HepG2 (cell line): ENCODE measurements at regions not wholly inside any gene's neighbourhood (a gene's known extent, or its start where the extent isn't known, plus 50 kb on each side); places are given as distances from the start of the nearest gene placed in this dataset.

ENCODE experiments used
- ATAC-seq: fragments of 200-7000 bp; cut with Tn5 transposase; 3 replicates; pipeline ENCODE4 v1.9.1; 2020; ENCODE audit warnings: mild to moderate bottlenecking, moderate library complexity
- BruUV-seq: library from RNA; stranded (reverse); fragments of 400-500 nt; replicated peaks from 2 replicates; lab custom pipeline; 2021; lab: Mats Ljungman, UMichigan
- CTCF ChIA-PET: fragments of 300-600 bp; formaldehyde crosslinking; extraction: SDS; loops from one replicate; lab custom pipeline; 2021; ENCODE audit warnings: low total read pairs, inconsistent platforms, low intra/inter-chr PET ratio; lab: Yijun Ruan, JAX
- POLR2A ChIA-PET: fragments of 350-600 bp; sonication (Branson Sonifier 250); formaldehyde crosslinking; loops from one replicate; lab custom pipeline; 2020; ENCODE audit warnings: antibody characterized with exemption, inconsistent platforms; lab: Yijun Ruan, JAX
- DNase-seq: peaks from one replicate; pipeline ENCODE4 v3.0.0-alpha.2; 2015; ENCODE audit warnings: low spot score
- FAIRE-seq: peaks from 3 replicates; lab custom pipeline; 2011; peaks lifted over from hg19 to GRCh38; lab: Jason Lieb, UNC
- H2AFZ ChIP-seq: one replicate; pipeline ENCODE4 v1.6.1; 2011; ENCODE audit warnings: low read length, inconsistent platforms
- H3K27ac ChIP-seq: fragments of 300-600 bp; 3 replicates; pipeline ENCODE4 v1.8.0; 2011; ENCODE audit warnings: mixed run types, mild to moderate bottlenecking, mixed read lengths, low read length, inconsistent platforms; ENCODE audit not compliant: insufficient read depth; ENCODE audit errors: extremely low read length
- H3K27me3 ChIP-seq, 2 experiments: fragments of 200-600 bp in 1 of 2; 2 replicates in 1 of 2; 3 replicates in 1 of 2; pipeline versions ENCODE4 v1.6.0 to v1.8.0; 2011; ENCODE audit warnings: low read length in 2 of 2, mild to moderate bottlenecking in 2 of 2, moderate library complexity in 2 of 2, inconsistent platforms in 1 of 2; ENCODE audit not compliant: insufficient read depth in 2 of 2, control insufficient read depth in 1 of 2
- H3K36me3 ChIP-seq, 2 experiments: fragments of 200-600 bp in 1 of 2; replicated peaks in 1 of 2; 2 replicates in 1 of 2; 3 replicates in 1 of 2; pipeline versions ENCODE4 v1.5.1 to v1.8.0; 2011; ENCODE audit warnings: low read length in 2 of 2, inconsistent platforms in 1 of 2; ENCODE audit not compliant: insufficient read depth in 2 of 2, control insufficient read depth in 1 of 2
- H3K4me1 ChIP-seq: 2 replicates; pipeline ENCODE4 v1.5.1; 2012; ENCODE audit warnings: low read length, inconsistent platforms; ENCODE audit not compliant: insufficient read depth
- H3K4me2 ChIP-seq: 2 replicates; pipeline ENCODE4 v1.6.0; 2011; ENCODE audit warnings: low read depth, low read length, inconsistent platforms
- H3K4me3 ChIP-seq, 3 experiments: fragments of 200-600 bp in 1 of 3; sonication (generic), shearing (Covaris generic) in 1 of 3; replicated peaks in 1 of 3; 2 replicates each; pipeline ENCODE4 v1.5.1; 2011 to 2016; ENCODE audit warnings: low read length in 3 of 3, inconsistent platforms in 2 of 3, low read depth in 2 of 3, mild to moderate bottlenecking in 2 of 3, control low read depth in 1 of 3, mixed read lengths in 1 of 3; ENCODE audit not compliant: insufficient read depth in 1 of 3
- H3K79me2 ChIP-seq: one replicate; pipeline ENCODE4 v1.6.1; 2011; ENCODE audit warnings: low read length, inconsistent platforms; ENCODE audit not compliant: insufficient read depth
- H3K9ac ChIP-seq: 2 replicates; pipeline ENCODE4 v1.6.0; 2011; ENCODE audit warnings: mild to moderate bottlenecking, low read depth, low read length, inconsistent platforms; ENCODE audit not compliant: insufficient read depth
- H3K9me3 ChIP-seq: 2 replicates; pipeline ENCODE4 v1.5.1; 2012; ENCODE audit warnings: mild to moderate bottlenecking, low read length
- H4K20me1 ChIP-seq: 2 replicates; pipeline ENCODE4 v1.6.0; 2011; ENCODE audit warnings: inconsistent platforms, mild to moderate bottlenecking, low read length, moderate library complexity; ENCODE audit not compliant: insufficient read depth
- ARHGAP35 ChIP-seq: sonication (generic); formaldehyde crosslinking; IDR thresholded peaks from 2 replicates; pipeline ENCODE4 v1.9.0; 2022; ENCODE audit warnings: mild to moderate bottlenecking, inconsistent platforms, moderate library complexity, missing genetic modification reagents, borderline replicate concordance
- CREB1 ChIP-seq, 2 experiments: fragments of 450-650 bp in 1 of 2; IDR thresholded peaks; 2 replicates each; pipeline ENCODE4 v1.6.1; 2016 to 2017; ENCODE audit warnings: control low read depth in 1 of 2, mild to moderate bottlenecking in 1 of 2, missing compliant biosample characterization in 1 of 2, missing genetic modification characterization in 1 of 2
- GATAD2A ChIP-seq: IDR thresholded peaks from 2 replicates; pipeline ENCODE4 v1.6.1; 2016
- KAT8 ChIP-seq: IDR thresholded peaks from 2 replicates; pipeline ENCODE4 v1.6.1; 2016; ENCODE audit warnings: missing genetic modification reagents, missing compliant biosample characterization
- PAWR ChIP-seq: sonication (generic); formaldehyde crosslinking; IDR thresholded peaks from 2 replicates; pipeline ENCODE4 v1.4.0; 2020; ENCODE audit warnings: missing genetic modification reagents, mild to moderate bottlenecking, borderline replicate concordance
- RBAK ChIP-seq: sonication (generic); formaldehyde crosslinking; IDR thresholded peaks from 2 replicates; pipeline ENCODE4 v1.5.1; 2020; ENCODE audit warnings: mild to moderate bottlenecking, missing genetic modification reagents
- REST ChIP-seq, 2 experiments: IDR thresholded peaks; 2 replicates each; pipeline ENCODE4 v1.6.1; 2011 to 2012; ENCODE audit warnings: low read length in 2 of 2, borderline replicate concordance in 1 of 2, low read depth in 1 of 2, mild to moderate bottlenecking in 1 of 2, moderate library complexity in 1 of 2
- SNAPC2 ChIP-seq: sonication (generic); formaldehyde crosslinking; IDR thresholded peaks from 2 replicates; pipeline ENCODE4 v1.8.1; 2022; ENCODE audit warnings: mild to moderate bottlenecking, missing genetic modification reagents
- ZNF276 ChIP-seq: sonication (generic); formaldehyde crosslinking; IDR thresholded peaks from 2 replicates; pipeline ENCODE4 v1.4.0; 2020; ENCODE audit warnings: mild to moderate bottlenecking, low read depth, missing genetic modification reagents
- ZNF280B ChIP-seq: sonication (generic); formaldehyde crosslinking; IDR thresholded peaks from 2 replicates; pipeline ENCODE4 v1.5.0; 2020; ENCODE audit warnings: missing genetic modification reagents, mild to moderate bottlenecking, borderline replicate concordance
- ZNF350 ChIP-seq: sonication (generic); formaldehyde crosslinking; IDR thresholded peaks from 2 replicates; pipeline ENCODE4 v1.4.0; 2020; ENCODE audit warnings: mild to moderate bottlenecking, low read depth, missing genetic modification reagents, borderline replicate concordance
- ZNF549 ChIP-seq: sonication (generic); formaldehyde crosslinking; IDR thresholded peaks from 2 replicates; pipeline ENCODE4 v1.5.0; 2020; ENCODE audit warnings: missing genetic modification reagents
- ZNF777 ChIP-seq: sonication (generic); formaldehyde crosslinking; IDR thresholded peaks from 2 replicates; pipeline ENCODE4 v1.4.0; 2020; ENCODE audit warnings: missing genetic modification reagents
- WGBS: methylation state at CpG from one replicate; pipeline ENCODE4 v1.1.6; 2017; ENCODE audit warnings: low lambda C conversion rate; 5-methylcytosine and 5-hydroxymethylcytosine counted together
- in situ Hi-C: cut with HindIII; loops from 2 replicates; pipeline ENCODE4 v1.10.0; 2017; ENCODE audit warnings: low pct_unique_long_range_greater_than_20kb; ENCODE audit not compliant: extremely low pct_ligation_motif_present
- intact Hi-C: fragments of 100-400 bp; cut with micrococcal nuclease; formaldehyde crosslinking; loops from one replicate; pipeline ENCODE4 v1.10.0; 2022; ENCODE audit not compliant: unreplicated experiment
- TF ChIP-seq, protein P1 (sequence below): sonication (generic); formaldehyde crosslinking; IDR thresholded peaks from 2 replicates; pipeline ENCODE4 v1.8.1; 2022; ENCODE audit warnings: mild to moderate bottlenecking, missing genetic modification reagents

DNA sequence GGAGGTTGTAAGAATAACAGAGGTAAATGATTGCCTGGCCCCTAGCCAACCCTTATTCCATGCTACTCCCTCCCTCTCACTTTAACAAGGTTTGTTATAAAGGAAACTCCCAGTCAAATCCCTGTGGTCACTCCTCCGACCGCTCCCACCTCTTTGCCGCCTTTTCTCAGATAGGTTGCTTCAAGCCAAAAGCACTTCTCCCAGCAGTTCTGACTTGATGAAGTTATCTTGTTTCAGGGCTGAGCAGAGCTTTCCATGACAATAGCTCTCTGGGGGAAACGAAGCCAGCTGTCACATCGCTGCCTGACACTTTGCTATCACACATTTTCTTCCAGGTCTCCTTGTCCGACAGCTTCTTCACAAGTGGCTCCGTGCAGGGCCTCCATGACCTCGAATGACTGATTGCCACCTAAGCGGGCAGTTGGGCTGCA, 278.6 kb downstream of the HAPSTR1 start (continued):
- no peak for TF ChIP-seq ZNF276

- H3K27ac ChIP-seq: no peak overlapping the region
- intact Hi-C loops (no loop called here), in situ Hi-C loops (no loop called here)
- no peaks in the 10 kb centered on the region for H3K79me2 ChIP-seq
- no peaks in the 10 kb centered on the region for H3K4me1 ChIP-seq
- no peak overlapping the region for H2AFZ ChIP-seq
- DNase-seq (no peak), ATAC-seq (no peak), FAIRE-seq (no peak)
- H3K36me3 ChIP-seq: no peaks in the 10 kb centered on the region
- H4K20me1 ChIP-seq: no peaks in the 10 kb centered on the region
- POLR2A ChIA-PET: no interaction called here
- no peaks in the 10 kb centered on the region for H3K9me3 ChIP-seq
- CTCF ChIA-PET: no interaction called here
- H3K4me3 ChIP-seq: no peak overlapping the region
- peaks cover 0 to 8% of the 10 kb centered on the region in 2 experiments; a peak in 1 of 5 replicates for H3K27me3 ChIP-seq
- H3K9ac ChIP-seq: no peak overlapping the region
- no peak overlapping the region for H3K4me2 ChIP-seq
- 25% methylated on average over 8 of the region's 8 CpGs for WGBS
- BruUV-seq: no TSS peak
- TF ChIP-seq ZNF549 (CRISPR knock-in tag): no peak
- no peak for TF ChIP-seq GATAD2A
- peak; percentile 40 for TF ChIP-seq CREB1 (IDR thresholded peaks at IDR 0.05)
- TF ChIP-seq CREB1 (CRISPR knock-in tag; IDR thresholded peaks at IDR 0.05): no peak
- TF ChIP-seq ZNF777 (CRISPR knock-in tag): no peak
- TF ChIP-seq, protein P1, sequence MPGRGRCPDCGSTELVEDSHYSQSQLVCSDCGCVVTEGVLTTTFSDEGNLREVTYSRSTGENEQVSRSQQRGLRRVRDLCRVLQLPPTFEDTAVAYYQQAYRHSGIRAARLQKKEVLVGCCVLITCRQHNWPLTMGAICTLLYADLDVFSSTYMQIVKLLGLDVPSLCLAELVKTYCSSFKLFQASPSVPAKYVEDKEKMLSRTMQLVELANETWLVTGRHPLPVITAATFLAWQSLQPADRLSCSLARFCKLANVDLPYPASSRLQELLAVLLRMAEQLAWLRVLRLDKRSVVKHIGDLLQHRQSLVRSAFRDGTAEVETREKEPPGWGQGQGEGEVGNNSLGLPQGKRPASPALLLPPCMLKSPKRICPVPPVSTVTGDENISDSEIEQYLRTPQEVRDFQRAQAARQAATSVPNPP (CRISPR knock-in tag): no peak
- no peak for TF ChIP-seq ZNF350 (CRISPR knock-in tag)
- no peak for TF ChIP-seq PAWR (CRISPR knock-in tag)
- TF ChIP-seq REST (IDR thresholded peaks at IDR 0.05; ENCODE audit: borderline replicate concordance in 1 of 2, low read depth in 1 of 2, low read length in 2 of 2): peak in 1 of 2 experiments; percentile 79; a peak in 3 of 4 replicates
- TF ChIP-seq KAT8: no peak
- TF ChIP-seq RBAK (CRISPR knock-in tag): no peak
- no peak for TF ChIP-seq ARHGAP35 (CRISPR knock-in tag)
- TF ChIP-seq ZNF280B (CRISPR knock-in tag): no peak
- TF ChIP-seq SNAPC2 (CRISPR knock-in tag): no peak
These were observed 280.4 kb downstream of the HAPSTR1 start for GRCh38 chr16:9371713-9372448.
